ENCODE measurements at regions not wholly inside any gene's neighbourhood (a gene's known extent, or its start where the extent isn't known, plus 50 kb on each side); places are given as distances from the start of the nearest gene placed in this dataset.

DNA sequence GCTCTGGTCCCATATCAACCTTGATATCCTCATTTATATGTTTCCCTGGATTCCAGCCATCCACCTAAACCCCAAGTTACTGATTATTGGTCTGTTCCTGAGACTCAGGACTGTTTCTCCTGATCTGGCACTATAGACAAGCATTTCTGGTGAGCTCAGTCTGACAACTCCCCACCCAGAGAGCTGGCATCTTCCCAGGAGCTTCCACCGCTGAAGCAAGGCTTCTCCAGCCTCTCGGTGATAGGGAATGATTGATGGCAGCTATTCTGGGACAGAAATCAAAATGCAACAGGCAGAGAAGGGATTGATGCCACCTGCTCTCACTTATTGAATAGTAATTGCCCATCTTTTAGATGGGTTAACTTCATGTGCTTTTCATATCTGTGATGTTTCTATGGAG is 169.7 kb upstream of the GGTLC1 start:
- no peaks in the 10 kb centered on the region for H3K36me3 ChIP-seq (ENCODE audit: control insufficient read depth, insufficient read depth, low read length)
- no peaks in the 10 kb centered on the region for H3K27me3 ChIP-seq (ENCODE audit: control insufficient read depth, insufficient read depth, low read length)
- no peak for DNase-seq (ENCODE audit: low read depth)
- no peak overlapping the region for H3K4me3 ChIP-seq (ENCODE audit: low read depth, low read length)
- TF ChIP-seq, protein P1, sequence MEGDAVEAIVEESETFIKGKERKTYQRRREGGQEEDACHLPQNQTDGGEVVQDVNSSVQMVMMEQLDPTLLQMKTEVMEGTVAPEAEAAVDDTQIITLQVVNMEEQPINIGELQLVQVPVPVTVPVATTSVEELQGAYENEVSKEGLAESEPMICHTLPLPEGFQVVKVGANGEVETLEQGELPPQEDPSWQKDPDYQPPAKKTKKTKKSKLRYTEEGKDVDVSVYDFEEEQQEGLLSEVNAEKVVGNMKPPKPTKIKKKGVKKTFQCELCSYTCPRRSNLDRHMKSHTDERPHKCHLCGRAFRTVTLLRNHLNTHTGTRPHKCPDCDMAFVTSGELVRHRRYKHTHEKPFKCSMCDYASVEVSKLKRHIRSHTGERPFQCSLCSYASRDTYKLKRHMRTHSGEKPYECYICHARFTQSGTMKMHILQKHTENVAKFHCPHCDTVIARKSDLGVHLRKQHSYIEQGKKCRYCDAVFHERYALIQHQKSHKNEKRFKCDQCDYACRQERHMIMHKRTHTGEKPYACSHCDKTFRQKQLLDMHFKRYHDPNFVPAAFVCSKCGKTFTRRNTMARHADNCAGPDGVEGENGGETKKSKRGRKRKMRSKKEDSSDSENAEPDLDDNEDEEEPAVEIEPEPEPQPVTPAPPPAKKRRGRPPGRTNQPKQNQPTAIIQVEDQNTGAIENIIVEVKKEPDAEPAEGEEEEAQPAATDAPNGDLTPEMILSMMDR (IDR thresholded peaks at IDR 0.05; ENCODE audit: insufficient read depth, low read length, poor library complexity, severe bottlenecking) = no peak

DNA sequence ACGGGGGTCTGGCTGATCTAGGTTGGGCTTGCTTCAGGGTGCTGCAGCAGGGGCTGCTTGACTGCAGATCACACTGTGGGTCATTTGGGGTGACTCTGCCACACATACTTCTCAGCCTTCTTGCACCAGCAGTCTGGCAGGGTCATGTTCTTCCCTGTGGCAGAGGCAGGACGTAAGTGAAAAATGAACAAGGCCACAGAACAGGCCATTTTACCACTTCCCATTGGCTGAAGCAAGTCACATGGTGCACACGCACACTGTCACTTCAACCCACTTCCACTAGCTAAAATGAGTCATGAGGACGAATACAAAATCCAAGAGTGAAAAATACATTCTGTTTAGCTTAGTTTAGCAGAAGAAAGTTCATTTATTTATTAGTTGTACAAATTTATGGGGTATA is 168.6 kb upstream of the GGTLC1 start:
- Histone ChIP-seq H3K36me3 (ENCODE audit: control insufficient read depth, insufficient read depth, low read length) (no peaks in the 10 kb centered on the region), H3K4me3 (ENCODE audit: low read depth, low read length) (no peak overlapping the region), H3K27me3 (ENCODE audit: control insufficient read depth, insufficient read depth, low read length) (no peaks in the 10 kb centered on the region)
- TF ChIP-seq, protein P1 (IDR thresholded peaks at IDR 0.05; ENCODE audit: insufficient read depth, low read length, poor library complexity, severe bottlenecking) = no peak
- no peak for DNase-seq (ENCODE audit: low read depth)

DNA sequence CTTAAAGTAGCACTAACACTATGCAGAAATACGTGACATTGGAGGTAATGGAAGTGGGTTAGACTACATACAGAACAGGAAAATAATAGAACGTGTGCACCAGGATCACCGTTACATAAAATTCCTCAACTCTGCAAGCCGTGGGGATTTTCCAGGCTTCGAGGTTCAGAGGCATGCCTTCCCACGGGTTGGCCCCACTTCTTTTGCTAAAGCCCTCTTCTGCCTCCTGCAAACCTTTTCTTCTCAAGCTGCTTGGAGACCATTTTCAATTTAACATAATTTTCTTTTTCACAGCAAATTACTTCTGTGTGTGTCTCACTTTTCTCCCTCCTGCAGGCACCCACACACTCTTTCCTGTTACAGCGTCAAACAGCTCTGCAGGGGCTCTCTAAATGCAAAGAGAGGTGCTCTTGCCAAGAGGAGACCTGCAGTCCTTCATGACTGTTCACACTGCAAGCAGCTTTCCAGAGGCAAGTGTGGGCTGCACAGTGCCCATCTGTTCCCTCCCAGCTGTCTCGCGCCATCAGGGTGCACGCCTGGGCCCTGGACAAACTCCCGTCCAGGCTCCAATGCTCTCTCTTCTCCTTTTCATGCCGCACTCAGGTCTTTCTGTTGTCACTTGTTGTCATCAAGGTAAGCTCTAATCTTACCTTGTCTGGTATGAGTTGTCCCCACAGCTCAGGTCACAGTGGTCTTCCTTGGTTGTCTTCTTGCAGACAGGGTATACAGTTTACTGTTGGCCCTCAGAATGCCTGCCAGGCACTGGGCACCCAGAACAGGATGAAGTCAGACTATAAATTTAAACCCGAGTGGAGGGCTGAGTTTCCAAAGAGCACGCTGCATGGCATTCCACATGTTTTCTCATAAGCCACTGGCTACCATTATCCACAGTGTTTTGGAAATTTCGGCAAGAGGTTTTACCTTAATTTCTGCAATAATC is 164.8 kb upstream of the GGTLC1 start:
- DNase-seq (ENCODE audit: low read depth) = no peak
- no peaks in the 10 kb centered on the region for H3K36me3 ChIP-seq (ENCODE audit: control insufficient read depth, insufficient read depth, low read length)
- no peaks in the 10 kb centered on the region for H3K27me3 ChIP-seq (ENCODE audit: control insufficient read depth, insufficient read depth, low read length)
- no peak overlapping the region for H3K4me3 ChIP-seq (ENCODE audit: low read depth, low read length)
- TF ChIP-seq, protein P1 (IDR thresholded peaks at IDR 0.05; ENCODE audit: insufficient read depth, low read length, poor library complexity, severe bottlenecking) = no peak

DNA sequence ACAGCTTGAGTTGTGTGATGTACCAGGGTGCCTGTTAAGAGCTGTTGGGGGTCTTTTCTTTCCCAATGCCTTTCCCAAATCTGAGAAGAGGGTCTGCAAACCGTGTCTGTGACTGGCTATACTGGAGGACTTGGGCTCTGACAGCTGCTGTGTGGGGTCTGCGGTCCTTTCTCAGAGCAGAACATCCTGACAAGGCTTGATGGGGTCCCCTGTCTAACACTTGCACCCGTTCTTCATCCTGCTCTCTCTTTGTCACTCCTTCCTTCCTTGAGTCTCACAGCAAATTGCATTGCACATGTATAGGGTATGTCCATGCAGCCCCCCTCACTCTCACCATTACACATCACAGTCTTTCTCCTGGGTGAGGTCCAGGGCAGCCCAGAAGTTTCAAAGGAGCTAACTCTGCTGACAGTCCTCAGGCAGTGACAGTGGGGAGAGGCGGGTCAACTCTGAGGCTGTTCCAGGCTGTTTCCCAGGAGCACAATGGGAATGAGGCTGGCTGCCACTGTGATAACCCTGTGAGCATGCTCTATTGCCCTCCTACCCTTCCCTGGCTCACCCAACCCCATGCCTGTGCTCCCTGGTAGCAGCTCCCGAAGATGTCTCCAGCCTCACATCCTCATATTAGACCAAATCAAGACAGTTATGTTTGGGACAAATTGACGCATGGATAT is 163.2 kb upstream of the GGTLC1 start:
- Histone ChIP-seq H3K27me3 (ENCODE audit: control insufficient read depth, insufficient read depth, low read length) (no peaks in the 10 kb centered on the region), H3K36me3 (ENCODE audit: control insufficient read depth, insufficient read depth, low read length) (no peaks in the 10 kb centered on the region), H3K4me3 (ENCODE audit: low read depth, low read length) (no peak overlapping the region)
- TF ChIP-seq, protein P1 (IDR thresholded peaks at IDR 0.05; ENCODE audit: insufficient read depth, low read length, poor library complexity, severe bottlenecking) = no peak
- no peak for DNase-seq (ENCODE audit: low read depth)

DNA sequence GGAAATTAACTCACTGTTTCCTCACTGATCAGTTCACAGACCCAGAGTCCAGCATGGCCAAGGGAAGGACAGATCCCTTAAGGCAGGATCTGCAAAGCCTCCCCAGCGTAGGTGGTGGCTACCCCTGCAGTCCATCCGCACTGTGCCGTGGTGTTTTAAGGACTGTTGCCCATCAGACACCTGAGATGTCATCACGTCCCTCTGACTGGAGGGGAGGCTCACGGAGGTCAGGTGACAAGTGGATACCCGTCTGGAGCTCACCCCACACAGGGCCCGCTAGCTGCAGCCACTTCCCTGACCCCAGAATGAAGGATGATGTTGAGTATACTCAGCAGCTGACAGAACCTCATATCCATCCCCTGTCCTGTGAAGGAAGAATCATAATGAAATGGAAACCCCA is 161.8 kb upstream of the GGTLC1 start:
- DNase-seq (ENCODE audit: low read depth) = no peak
- Histone ChIP-seq H3K4me3 (ENCODE audit: low read depth, low read length) (no peak overlapping the region), H3K36me3 (ENCODE audit: control insufficient read depth, insufficient read depth, low read length) (no peaks in the 10 kb centered on the region), H3K27me3 (ENCODE audit: control insufficient read depth, insufficient read depth, low read length) (no peaks in the 10 kb centered on the region)
- TF ChIP-seq, protein P1 (IDR thresholded peaks at IDR 0.05; ENCODE audit: insufficient read depth, low read length, poor library complexity, severe bottlenecking) = no peak

Measured in kidney epithelial cell (primary cell).